Cardiac septum (tissue), 1 donor: ENCODE measurements at regions not wholly inside any gene's neighbourhood (a gene's known extent, or its start where the extent isn't known, plus 50 kb on each side); places are given as distances from the start of the nearest gene placed in this dataset.
"Not testable (repeated sequence)": the region's sequence is repeated elsewhere in the genome, so short reads cannot be mapped to it uniquely, and the experiment has no call there.

Experiments
- DNase-seq: peaks from one replicate; pipeline ENCODE4 v3.0.0-alpha.2; 2020; ENCODE audit warnings: low spot score
- intact Hi-C: fragments of 100-400 bp; cut with DNase I; formaldehyde crosslinking; loops from one replicate; pipeline ENCODE4 v1.14.0; 2022
- donor health status: DM: no; HTN: no; CAD: no.

- intact Hi-C loops = no loop called here
- no peak for DNase-seq
These were observed 57.9 kb downstream of the PYDC2 start for GRCh38 chr3:191518861-191519260.

- intact Hi-C loops = no loop called here
- no peak for DNase-seq
These were observed 60.1 kb downstream of the PYDC2 start for GRCh38 chr3:191521055-191521454.

DNA sequence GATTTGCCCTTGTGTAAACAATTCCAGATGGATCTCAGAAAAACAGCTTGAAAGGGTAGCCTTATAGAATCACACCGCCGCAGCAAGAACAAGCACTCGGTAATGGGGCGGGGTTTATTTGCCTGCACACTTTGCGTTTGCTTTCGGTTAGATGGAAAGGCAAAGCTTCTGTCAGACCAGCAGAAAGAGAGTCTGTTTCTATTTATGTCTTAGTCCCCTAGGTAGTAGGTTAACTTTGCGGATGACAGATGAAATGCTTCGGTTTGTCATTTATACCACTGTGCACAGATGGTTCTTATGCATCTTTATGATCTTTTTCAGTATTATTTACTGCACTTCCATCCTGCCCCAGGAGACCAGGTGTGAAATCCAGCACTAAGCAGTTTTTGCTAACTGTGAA, 62.2 kb downstream of the PYDC2 start:
- DNase-seq = no peak
- intact Hi-C loops = no loop called here

DNA sequence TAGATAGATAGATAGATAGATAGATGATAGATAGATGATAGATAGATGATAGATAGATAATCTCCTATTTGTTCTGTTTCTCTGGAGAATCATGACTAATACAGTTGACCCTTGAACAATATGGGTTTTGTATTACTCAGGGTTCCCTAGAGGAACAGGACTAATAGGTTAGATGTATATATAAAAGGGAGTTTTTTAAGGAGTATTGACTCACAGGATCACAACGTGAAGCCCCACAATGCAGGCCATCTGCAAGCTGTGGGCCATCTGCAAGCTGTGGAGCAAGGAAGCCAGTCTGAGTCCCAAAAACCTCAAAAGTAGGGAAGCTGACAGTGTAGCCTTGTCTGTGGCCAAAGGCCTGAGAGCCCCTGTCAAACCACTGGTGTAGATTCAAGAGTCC, 67.6 kb downstream of the PYDC2 start:
- DNase-seq = no peak
- intact Hi-C loops = no loop called here

GRCh38 chr3:191529992-191530391, 69.0 kb downstream of the PYDC2 start:
- no peak for DNase-seq
- intact Hi-C loops = no loop called here

GRCh38 chr3:191531434-191531972, 70.5 kb downstream of the PYDC2 start:
- no peak for DNase-seq
- intact Hi-C loops = no loop called here

DNA sequence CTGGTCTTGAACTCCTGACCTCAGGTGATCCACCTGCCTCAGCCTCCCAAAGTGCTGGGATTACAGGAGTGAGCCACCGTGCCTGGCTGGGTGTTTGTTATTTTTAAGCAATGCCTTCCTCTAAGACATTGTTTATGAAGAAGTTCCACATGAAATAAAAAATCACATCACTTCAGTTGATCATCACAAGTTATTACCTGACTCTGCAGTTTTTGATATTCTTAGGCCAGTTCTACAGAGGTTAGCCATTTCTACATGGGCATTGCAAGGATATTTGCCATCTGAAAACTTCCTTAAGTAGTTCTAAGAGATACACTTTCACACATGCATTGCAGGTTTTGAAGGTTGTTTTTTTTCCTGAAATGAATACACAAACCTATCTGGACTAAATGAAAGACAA, 82.1 kb downstream of the PYDC2 start:
- no peak for DNase-seq

DNA sequence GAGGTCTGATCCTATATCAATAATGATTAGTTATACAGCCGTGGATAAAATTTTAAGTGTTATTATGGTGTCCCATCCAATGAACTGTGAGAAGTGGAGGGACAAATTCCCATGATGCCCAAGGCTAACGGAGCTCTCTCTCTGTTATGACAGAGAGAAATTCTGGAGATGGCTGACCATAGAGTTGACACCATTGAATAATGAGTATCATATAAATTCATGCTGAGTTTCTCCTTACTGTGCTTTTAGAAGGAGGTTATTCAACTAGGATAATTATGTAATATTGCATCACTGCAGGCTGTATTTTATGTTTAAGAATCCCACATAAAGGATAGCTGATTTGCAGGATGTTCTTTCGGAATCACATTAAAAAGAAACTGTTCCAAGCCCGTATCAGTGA, 82.9 kb downstream of the PYDC2 start:
- DNase-seq = no peak
- intact Hi-C loops = no loop called here

More for the DNA sequence above, 82.1 kb downstream of the PYDC2 start:
- intact Hi-C loops = no loop called here

DNA sequence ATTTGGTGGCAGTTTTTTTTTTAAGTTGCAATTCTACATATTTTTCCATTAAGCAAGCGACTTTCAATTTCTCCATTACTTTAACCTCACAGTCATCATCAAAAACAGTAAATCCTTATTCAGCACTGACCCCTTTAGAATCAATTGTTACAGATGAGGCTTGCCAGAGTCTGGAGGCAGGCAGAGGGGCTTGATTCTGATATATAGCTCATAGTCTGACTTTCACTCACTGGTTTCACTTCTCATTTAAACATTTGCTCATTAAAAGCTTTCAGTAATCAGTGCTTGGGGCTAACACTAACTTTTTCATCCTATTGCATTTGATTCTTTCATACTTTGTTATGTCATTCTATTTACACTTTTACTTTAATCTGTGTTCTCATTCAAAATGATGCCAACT, 88.4 kb downstream of the PYDC2 start:
- DNase-seq = no peak
- intact Hi-C loops = no loop called here

DNA sequence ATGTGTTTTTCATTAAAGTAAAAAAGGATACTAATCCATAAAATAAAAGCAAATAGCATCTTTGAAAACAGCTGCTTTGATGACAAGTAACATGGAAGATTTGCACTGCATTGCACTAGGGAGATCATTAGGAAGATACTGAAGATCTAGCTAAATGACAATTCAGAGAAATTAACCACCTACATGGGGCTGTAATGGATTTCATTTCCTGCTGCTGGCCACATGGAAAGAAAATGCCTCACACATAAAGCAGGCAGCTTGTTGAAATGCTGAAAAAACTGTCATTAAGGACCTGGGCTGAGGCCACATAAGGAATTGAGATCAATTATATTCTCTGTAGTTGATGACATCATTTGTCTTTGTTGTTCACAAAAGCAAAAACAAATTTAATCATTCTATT, 94.1 kb downstream of the PYDC2 start:
- intact Hi-C loops = no loop called here
- DNase-seq = no peak

- intact Hi-C loops = no loop called here
- DNase-seq = no peak
These were observed 96.4 kb downstream of the PYDC2 start for GRCh38 chr3:191557322-191557721.

- DNase-seq = no peak
- intact Hi-C loops = no loop called here
These were observed 102.8 kb downstream of the PYDC2 start for GRCh38 chr3:191563722-191564121.

DNA sequence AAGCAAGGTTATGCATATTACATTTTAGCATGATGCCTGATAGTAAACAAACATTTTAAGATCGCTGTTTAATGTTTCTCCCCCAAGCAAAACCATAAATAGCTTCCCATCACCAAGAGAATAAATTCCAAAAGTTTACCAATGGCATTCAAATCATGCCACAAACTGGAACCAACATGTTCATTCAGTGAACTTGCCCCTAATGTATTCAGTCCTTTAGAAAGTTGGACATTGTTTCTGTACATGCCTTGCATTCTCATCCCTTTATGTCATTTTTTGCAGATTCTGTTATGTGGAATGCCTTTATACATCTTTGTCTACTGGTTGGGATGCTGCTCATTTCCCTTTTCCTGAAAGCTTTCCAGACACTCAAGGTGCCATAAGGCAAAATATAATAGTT, 105.5 kb downstream of the PYDC2 start:
- intact Hi-C loops = no loop called here
- DNase-seq = no peak

DNA sequence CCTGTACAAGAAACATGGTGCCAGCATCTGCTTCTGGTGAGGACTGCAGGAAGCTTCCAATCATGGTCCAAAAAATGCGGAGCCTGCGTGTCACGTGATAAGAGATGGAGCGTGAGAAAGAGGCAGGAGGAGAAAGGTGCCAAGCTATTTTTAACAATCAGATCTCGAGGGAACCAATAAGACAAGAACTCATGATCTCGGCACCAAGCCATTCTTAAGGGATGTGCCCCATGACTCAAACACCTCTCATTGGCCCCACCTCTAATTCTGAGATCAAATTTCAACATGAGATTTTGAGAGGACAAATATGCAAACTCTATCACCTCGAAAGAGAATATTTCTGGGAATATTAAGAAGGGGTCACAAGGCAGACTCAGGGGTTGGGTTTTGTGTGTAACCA, 107.2 kb downstream of the PYDC2 start:
- DNase-seq = no peak
- intact Hi-C loops = no loop called here

DNA sequence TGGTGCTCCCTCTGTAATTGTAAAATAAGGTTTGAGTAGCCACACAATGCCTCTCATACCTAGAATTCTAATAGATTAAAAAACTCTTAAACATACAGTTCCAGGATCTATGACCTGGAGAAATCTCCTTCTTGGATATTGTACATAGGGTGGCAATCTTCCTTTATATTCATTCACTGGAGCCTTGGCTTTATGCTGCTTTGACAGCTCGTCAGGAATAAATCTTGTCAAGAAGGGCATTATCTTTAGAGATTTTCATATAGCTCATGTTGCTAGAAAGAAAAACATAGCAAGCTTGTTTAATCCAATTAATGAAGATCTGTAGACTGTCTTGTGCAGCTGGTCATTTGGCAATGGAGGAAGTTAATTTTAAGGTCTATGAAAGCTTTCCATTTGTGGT, 131.1 kb downstream of the PYDC2 start:
- intact Hi-C loops = no loop called here
- no peak for DNase-seq

- intact Hi-C loops = no loop called here
- DNase-seq = no peak
These were observed 132.5 kb downstream of the PYDC2 start for GRCh38 chr3:191593486-191593885.

DNA sequence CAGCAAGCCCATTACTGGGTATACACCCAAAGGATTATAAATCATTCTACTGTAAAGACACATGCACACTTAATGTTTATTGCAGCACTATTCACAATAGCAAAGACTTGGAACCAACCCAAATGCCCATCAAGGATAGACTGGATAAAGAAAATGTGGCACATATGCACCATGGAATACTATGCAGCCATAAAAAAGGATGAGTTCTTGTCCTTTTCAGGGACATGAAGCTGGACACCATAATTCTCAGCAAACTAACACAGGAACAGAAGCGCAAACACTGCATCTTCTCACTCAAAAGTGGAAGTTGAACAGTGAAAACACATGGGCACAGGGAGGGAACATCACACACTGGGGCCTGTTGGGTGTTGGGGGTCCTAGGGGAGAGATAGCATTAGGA, 154.5 kb downstream of the PYDC2 start:
- intact Hi-C loops, DNase-seq: not testable (repeated sequence)

- intact Hi-C loops = no loop called here
- no peak for DNase-seq
These were observed 163.3 kb downstream of the PYDC2 start for GRCh38 chr3:191624299-191624698.

GRCh38 chr3:191627064-191627463, 166.1 kb downstream of the PYDC2 start:
- intact Hi-C loops = no loop called here
- DNase-seq = no peak

DNA sequence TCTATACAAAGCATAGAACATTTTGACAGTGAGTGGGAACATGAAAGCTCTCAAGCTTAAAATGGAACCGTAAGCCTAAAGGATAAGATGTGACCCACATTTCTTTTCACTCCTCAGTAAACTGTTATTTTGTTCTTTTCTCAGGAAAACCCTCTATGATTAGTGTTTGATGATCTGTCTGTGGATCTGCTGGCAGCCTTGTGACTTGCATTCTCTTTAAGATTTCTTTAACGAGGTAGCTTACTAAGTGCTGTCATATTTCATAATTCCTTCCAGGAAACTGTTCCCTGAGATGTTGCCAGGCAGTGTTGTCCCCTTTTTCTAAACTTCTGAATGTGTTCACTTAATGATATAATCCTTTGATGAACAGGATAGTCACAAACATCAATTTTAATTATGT, 167.6 kb downstream of the PYDC2 start:
- no peak for DNase-seq
- intact Hi-C loops = no loop called here

DNA sequence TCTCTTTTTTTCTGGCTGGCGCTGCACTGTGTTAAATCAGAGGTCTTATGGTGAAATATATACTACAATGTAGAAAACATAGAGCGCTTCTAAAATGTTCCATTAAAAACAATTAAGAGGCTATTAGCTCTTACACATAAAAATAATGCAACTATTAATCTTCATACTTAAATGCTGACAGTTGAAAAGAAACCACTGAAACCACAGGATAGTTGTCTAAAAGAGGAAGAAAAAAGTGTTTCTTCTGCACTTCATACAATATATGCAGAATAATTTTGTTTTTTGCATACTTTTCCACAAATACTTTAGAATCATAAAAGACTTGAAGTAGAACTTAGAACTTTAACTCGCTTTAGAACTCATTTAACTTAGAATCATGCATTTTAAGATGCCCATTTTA, 170.5 kb downstream of the PYDC2 start:
- DNase-seq = no peak
- intact Hi-C loops = no loop called here

DNA sequence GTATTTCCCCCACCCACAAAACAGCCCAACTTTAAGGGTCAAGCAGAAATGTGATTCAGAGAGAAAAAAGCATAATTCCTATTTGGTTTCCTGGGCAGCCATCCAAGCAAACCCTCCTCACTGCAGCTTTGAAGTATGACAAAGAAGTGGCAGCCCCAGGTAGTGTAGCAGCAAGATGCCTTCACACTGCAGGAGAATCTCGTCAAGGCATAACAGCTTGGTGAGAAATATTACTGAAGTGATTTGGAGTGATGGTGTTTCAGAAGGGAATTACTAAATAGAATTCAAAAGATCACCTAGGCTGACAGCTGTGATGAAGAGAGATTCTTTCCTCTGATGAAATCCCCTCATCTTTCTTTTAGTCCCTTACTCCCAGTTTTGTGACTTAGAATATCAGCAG, 173.9 kb downstream of the PYDC2 start:
- DNase-seq = no peak
- intact Hi-C loops = no loop called here

- DNase-seq = no peak
- intact Hi-C loops = no loop called here
These were observed 176.6 kb downstream of the PYDC2 start for GRCh38 chr3:191637611-191638010.
